Activated naive CD4-positive, alpha-beta T cell treated with anti-CD3 and anti-CD28 coated beads, Interleukin-2, amount 50 U/mL, for 24 hours (primary cell): ENCODE measurements at regions not wholly inside any gene's neighbourhood (a gene's known extent, or its start where the extent isn't known, plus 50 kb on each side); places are given as distances from the start of the nearest gene placed in this dataset.

Experiments
- H3K27ac Mint-ChIP-seq: one replicate; pipeline ENCODE4 v1.8.0; 2021; ENCODE audit warnings: mild to moderate bottlenecking, mixed read lengths
- H3K27me3 Mint-ChIP-seq: one replicate; pipeline ENCODE4 v1.8.0; 2021; ENCODE audit warnings: mixed read lengths
- H3K36me3 Mint-ChIP-seq: one replicate; pipeline ENCODE4 v1.8.0; 2021; ENCODE audit warnings: mixed read lengths
- H3K4me1 Mint-ChIP-seq: one replicate; pipeline ENCODE4 v1.8.0; 2021; ENCODE audit warnings: mixed read lengths
- H3K4me3 Mint-ChIP-seq: one replicate; pipeline ENCODE4 v1.8.0; 2021; ENCODE audit warnings: mild to moderate bottlenecking, mixed read lengths
- H3K9me3 Mint-ChIP-seq: one replicate; pipeline ENCODE4 v1.8.0; 2021; ENCODE audit warnings: mixed read lengths

- Mint-ChIP-seq H3K36me3 (no peaks in the 10 kb centered on the region), H3K4me3 (no peak overlapping the region), H3K27ac (no peak overlapping the region), H3K9me3 (no peaks in the 10 kb centered on the region), H3K4me1 (no peaks in the 10 kb centered on the region), H3K27me3 (no peaks in the 10 kb centered on the region)
Observed at GRCh38 chr1:195941795-195942194, 666.4 kb downstream of the KCNT2 start.

- H3K36me3 Mint-ChIP-seq, result no peaks in the 10 kb centered on the region
- no peaks in the 10 kb centered on the region for H3K9me3 Mint-ChIP-seq
- no peaks in the 10 kb centered on the region for H3K27me3 Mint-ChIP-seq
- no peak overlapping the region for H3K27ac Mint-ChIP-seq
- H3K4me1 Mint-ChIP-seq, result no peaks in the 10 kb centered on the region
- H3K4me3 Mint-ChIP-seq, result no peak overlapping the region
Observed at GRCh38 chr1:195941314-195941713, 666.9 kb downstream of the KCNT2 start.

DNA sequence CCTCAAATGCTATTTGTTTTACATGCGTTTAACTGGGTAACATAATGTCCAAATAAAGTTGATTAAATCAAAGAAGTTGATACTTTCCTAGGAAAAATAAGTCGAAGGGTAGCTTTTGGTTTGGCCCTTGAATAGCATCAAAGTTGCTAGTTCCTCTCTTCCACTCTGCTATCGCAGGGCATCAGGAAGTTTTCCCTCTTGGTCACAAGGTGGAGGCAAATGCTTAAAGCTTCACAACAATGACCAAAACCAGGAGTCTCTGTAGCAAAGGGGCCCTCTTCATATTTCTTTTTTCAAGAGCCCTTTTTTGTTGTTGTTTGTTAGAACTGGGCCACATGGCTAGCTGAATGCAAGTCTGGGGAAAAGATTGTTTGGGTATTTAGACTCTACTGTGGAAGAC, 668.4 kb downstream of the KCNT2 start:
- H3K27me3 Mint-ChIP-seq, result no peaks in the 10 kb centered on the region
- H3K4me1 Mint-ChIP-seq, result no peaks in the 10 kb centered on the region
- H3K36me3 Mint-ChIP-seq, result no peaks in the 10 kb centered on the region
- no peak overlapping the region for H3K27ac Mint-ChIP-seq
- no peak overlapping the region for H3K4me3 Mint-ChIP-seq
- H3K9me3 Mint-ChIP-seq, result no peaks in the 10 kb centered on the region

DNA sequence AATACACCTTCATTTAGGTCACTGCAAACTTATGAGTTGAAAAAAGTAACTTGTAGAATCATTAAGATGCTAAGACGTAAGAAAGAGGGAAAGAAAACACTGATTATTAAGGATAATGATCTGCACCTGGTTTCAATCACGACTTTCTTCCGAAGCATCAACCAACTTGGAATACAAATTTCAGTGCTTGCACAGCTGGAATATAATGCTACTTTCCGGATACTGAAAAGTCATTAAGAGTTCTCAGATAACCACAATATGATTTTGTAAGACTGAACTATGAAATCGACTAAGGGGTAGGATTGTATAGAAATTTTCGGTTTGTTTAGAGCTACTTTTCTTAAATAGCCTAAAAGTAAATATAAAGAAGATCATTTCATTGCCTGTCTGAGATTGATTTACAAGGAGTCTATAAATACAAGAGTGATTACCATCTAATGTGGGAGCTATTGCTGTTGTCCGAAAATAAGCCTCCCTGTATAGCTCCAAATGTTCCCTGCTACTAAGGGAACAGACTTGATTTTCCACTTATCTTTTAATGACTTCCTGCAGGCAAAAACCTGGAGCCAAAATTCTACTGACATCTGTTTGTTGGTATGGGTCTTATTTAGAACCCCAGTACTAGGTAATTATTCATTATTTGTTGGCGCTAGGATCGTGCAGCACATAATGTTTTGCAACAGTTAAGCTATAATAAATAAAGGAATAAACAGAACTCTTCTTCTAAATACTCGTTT, 673.3 kb downstream of the KCNT2 start:
- Mint-ChIP-seq H3K4me1 (no peaks in the 10 kb centered on the region), H3K27me3 (no peaks in the 10 kb centered on the region), H3K9me3 (peaks cover 7% of the 10 kb centered on the region), H3K36me3 (no peaks in the 10 kb centered on the region), H3K27ac (no peak overlapping the region), H3K4me3 (no peak overlapping the region)

DNA sequence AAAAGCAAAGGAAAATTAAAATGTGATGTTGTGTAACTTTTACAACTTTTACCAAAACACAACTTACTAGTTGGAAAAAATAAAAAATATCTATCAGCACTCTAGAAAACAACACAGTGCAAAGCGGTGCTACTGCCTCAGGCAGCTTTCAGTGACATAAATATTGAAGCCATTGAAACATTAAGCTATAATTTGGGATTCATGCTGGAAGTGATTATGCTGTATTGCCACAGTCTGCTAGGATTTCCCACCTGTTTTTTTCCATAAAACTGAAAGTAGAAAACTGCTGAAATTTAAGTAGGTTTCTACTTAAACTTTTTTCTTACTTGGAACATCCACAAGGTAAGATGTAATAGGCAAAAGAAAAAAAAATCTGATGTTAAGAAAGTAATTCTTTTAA, 674.4 kb downstream of the KCNT2 start:
- Mint-ChIP-seq H3K4me1 (no peaks in the 10 kb centered on the region), H3K9me3 (peaks cover 8% of the 10 kb centered on the region), H3K36me3 (no peaks in the 10 kb centered on the region), H3K27me3 (no peaks in the 10 kb centered on the region), H3K4me3 (no peak overlapping the region), H3K27ac (no peak overlapping the region)

DNA sequence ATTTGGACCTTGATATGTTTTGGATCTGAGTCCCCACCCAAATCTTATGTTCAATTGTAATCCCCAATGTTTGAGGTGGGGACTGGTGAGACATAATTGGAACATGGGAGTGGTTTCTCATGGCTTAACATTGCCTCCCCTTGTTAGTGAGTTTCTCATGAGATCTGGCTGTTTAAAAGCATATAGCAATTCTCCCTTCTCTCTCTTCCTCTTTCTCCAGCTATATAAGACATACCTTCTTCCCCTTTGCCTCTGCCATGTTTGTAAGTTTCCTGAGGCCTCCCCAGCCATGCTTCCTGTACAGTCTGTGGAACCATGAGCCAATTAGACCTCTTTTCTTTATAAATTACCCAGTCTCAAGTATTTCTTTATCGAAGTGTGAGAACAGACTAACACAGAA, 692.4 kb downstream of the KCNT2 start:
- H3K27me3 Mint-ChIP-seq, result no peaks in the 10 kb centered on the region
- H3K4me1 Mint-ChIP-seq, result no peaks in the 10 kb centered on the region
- H3K9me3 Mint-ChIP-seq, result peaks cover 6% of the 10 kb centered on the region

GRCh38 chr1:195909061-195909460, 699.2 kb downstream of the KCNT2 start:
- no peaks in the 10 kb centered on the region for H3K27me3 Mint-ChIP-seq
- no peaks in the 10 kb centered on the region for H3K9me3 Mint-ChIP-seq
- no peak overlapping the region for H3K27ac Mint-ChIP-seq
- no peaks in the 10 kb centered on the region for H3K4me1 Mint-ChIP-seq
- no peaks in the 10 kb centered on the region for H3K36me3 Mint-ChIP-seq
- H3K4me3 Mint-ChIP-seq, result no peak overlapping the region

More for the DNA sequence above, 692.4 kb downstream of the KCNT2 start:
- peak overlapping the region; percentile 10 for H3K27ac Mint-ChIP-seq
- no peak overlapping the region for H3K4me3 Mint-ChIP-seq
- H3K36me3 Mint-ChIP-seq, result no peaks in the 10 kb centered on the region

DNA sequence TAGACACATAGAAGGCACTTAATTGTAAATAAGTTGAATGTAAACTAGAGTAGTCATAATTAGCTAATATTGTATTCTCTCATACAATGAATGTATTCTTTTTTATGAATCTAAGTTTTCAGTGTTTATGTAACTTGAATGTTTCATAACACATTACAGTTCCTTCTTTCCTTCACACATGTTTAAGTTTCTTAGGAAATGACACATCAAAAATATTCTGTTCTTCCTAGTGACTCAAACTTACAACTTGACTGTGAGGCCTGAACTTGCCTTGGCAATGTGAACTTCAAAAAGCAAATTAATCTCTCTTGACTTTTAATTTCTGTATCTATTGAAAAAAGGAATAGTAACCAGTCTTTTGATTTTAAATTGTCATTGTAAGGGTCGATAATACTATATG, 700.1 kb downstream of the KCNT2 start:
- H3K4me3 Mint-ChIP-seq, result no peak overlapping the region
- H3K9me3 Mint-ChIP-seq, result no peaks in the 10 kb centered on the region

DNA sequence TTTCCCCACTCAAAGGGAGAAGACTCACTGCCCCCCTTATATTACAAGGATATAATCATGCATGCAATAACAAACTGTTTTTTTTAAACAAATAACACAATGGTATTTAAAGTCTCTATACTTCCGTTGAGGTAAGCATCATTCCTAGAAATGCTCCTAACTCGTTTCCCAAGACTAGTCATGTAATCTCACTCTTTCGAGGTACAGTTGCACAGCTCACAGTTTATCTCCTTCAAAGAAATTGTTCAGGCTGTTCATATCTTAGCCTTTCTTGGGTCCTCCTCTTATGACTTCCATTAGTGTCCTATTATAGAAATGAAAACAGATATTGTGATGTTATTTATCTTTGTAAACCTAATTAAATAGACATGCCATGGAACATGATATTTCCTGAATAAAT, 705.0 kb downstream of the KCNT2 start:
- no peaks in the 10 kb centered on the region for H3K27me3 Mint-ChIP-seq
- no peaks in the 10 kb centered on the region for H3K4me1 Mint-ChIP-seq

More for the DNA sequence above, 700.1 kb downstream of the KCNT2 start:
- Mint-ChIP-seq H3K4me1 (no peaks in the 10 kb centered on the region), H3K27me3 (no peaks in the 10 kb centered on the region), H3K36me3 (no peaks in the 10 kb centered on the region), H3K27ac (no peak overlapping the region)

GRCh38 chr1:195902779-195903178, 705.5 kb downstream of the KCNT2 start:
- Mint-ChIP-seq H3K4me1 (no peaks in the 10 kb centered on the region), H3K27me3 (no peaks in the 10 kb centered on the region), H3K27ac (no peak overlapping the region), H3K9me3 (no peaks in the 10 kb centered on the region), H3K4me3 (no peak overlapping the region), H3K36me3 (no peaks in the 10 kb centered on the region)

More for the DNA sequence above, 705.0 kb downstream of the KCNT2 start:
- Mint-ChIP-seq H3K36me3 (no peaks in the 10 kb centered on the region), H3K9me3 (no peaks in the 10 kb centered on the region), H3K4me3 (no peak overlapping the region), H3K27ac (no peak overlapping the region)

- no peak overlapping the region for H3K27ac Mint-ChIP-seq
- no peak overlapping the region for H3K4me3 Mint-ChIP-seq
- H3K9me3 Mint-ChIP-seq, result no peaks in the 10 kb centered on the region
- no peaks in the 10 kb centered on the region for H3K4me1 Mint-ChIP-seq
- no peaks in the 10 kb centered on the region for H3K27me3 Mint-ChIP-seq
- H3K36me3 Mint-ChIP-seq, result no peaks in the 10 kb centered on the region
Observed at GRCh38 chr1:195899762-195900352, 708.4 kb downstream of the KCNT2 start.

DNA sequence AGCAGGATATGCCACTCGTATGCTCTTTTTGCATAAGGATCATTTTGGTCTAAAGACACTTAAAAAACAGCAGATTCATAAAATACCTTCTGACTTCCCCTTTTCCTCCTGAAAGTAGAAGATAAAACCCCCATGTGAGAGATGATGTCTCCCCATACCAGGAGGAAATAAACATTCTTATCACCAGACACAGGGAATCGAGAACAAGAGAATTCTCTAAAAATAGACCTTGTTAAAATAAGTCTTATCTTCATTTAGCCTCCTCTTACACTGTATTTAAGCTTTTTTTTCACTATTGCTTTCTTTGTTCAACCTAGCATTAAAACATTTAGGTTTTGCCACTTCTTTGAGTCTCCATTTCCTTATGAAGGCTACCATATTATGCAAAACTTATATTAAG, 709.3 kb downstream of the KCNT2 start:
- Mint-ChIP-seq H3K27ac (no peak overlapping the region), H3K9me3 (peaks cover under 1% of the 10 kb centered on the region), H3K4me3 (no peak overlapping the region), H3K36me3 (no peaks in the 10 kb centered on the region), H3K4me1 (no peaks in the 10 kb centered on the region), H3K27me3 (no peaks in the 10 kb centered on the region)

GRCh38 chr1:195898373-195898772, 709.9 kb downstream of the KCNT2 start:
- no peaks in the 10 kb centered on the region for H3K36me3 Mint-ChIP-seq
- H3K4me1 Mint-ChIP-seq, result no peaks in the 10 kb centered on the region
- peaks cover 4% of the 10 kb centered on the region for H3K9me3 Mint-ChIP-seq
- no peak overlapping the region for H3K27ac Mint-ChIP-seq
- H3K27me3 Mint-ChIP-seq, result no peaks in the 10 kb centered on the region
- no peak overlapping the region for H3K4me3 Mint-ChIP-seq

DNA sequence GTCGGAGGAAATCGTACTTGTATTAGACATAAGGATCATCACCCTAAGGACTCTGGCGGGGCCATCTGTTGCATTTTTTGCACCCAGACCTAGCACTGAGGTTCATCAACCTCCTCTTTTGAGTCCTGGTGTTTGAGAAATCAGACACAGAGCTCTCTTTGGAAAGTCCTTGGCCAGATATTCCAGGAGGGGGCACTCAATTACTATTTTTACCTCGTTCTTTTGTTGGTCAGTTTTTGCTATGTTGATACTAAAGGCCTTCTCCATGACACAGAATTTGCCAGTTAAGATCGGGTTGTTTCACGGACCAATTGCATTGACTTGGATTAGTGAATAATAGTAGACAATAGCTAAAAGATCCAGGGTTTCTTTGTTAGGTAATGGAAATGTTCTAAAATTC, 711.2 kb downstream of the KCNT2 start:
- Mint-ChIP-seq H3K36me3 (no peaks in the 10 kb centered on the region), H3K27ac (no peak overlapping the region), H3K4me1 (no peaks in the 10 kb centered on the region), H3K4me3 (no peak overlapping the region), H3K27me3 (no peaks in the 10 kb centered on the region), H3K9me3 (peaks cover 4% of the 10 kb centered on the region)

GRCh38 chr1:195894411-195894810, 713.8 kb downstream of the KCNT2 start:
- peaks cover 9% of the 10 kb centered on the region for H3K9me3 Mint-ChIP-seq
- no peaks in the 10 kb centered on the region for H3K27me3 Mint-ChIP-seq
- H3K4me1 Mint-ChIP-seq, result no peaks in the 10 kb centered on the region
- H3K4me3 Mint-ChIP-seq, result no peak overlapping the region
- H3K27ac Mint-ChIP-seq, result no peak overlapping the region
- H3K36me3 Mint-ChIP-seq, result no peaks in the 10 kb centered on the region

DNA sequence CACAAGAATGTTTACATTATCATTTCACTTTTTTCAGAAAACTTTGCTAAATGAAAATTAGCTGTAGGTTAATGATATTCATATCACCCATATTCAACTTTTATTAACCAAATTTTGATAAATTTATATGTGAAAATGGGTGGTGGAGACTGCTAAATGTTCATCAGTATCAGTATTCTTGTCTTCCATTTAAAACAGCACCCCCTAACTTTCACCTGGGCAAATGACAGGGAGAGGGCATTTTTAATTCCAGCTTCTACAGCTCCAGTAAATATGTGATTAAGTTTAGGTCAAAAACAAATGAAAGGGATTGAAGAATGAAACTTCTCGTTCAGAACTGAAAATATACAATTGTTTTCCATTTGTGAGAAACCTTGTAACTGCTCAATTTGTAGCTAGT, 722.2 kb downstream of the KCNT2 start:
- no peaks in the 10 kb centered on the region for H3K36me3 Mint-ChIP-seq
- H3K27me3 Mint-ChIP-seq, result no peaks in the 10 kb centered on the region
- no peaks in the 10 kb centered on the region for H3K4me1 Mint-ChIP-seq
- no peak overlapping the region for H3K27ac Mint-ChIP-seq
- H3K4me3 Mint-ChIP-seq, result no peak overlapping the region
- H3K9me3 Mint-ChIP-seq, result peaks cover 2% of the 10 kb centered on the region

DNA sequence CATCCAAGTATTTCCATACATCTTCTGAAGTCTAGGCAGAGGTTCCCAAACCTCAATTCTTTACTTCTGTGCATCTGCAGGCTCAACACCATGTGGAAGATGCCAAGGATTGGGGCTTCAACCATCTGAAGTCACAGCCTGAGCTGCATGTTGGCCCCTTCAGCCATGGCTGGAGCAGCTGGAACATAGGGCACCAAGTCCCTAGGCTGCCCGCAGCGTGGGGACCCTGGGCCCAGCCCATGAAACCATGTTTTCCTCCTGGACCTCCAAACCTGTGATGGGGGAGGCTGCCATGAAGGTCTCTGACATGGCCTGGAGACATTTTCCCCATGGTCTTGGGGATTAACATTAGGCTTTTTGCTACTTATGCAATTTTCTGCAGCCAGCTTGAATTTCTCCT, 729.8 kb downstream of the KCNT2 start:
- no peak overlapping the region for H3K27ac Mint-ChIP-seq
- no peaks in the 10 kb centered on the region for H3K27me3 Mint-ChIP-seq
- no peaks in the 10 kb centered on the region for H3K36me3 Mint-ChIP-seq
- H3K9me3 Mint-ChIP-seq, result peaks cover 4% of the 10 kb centered on the region
- no peaks in the 10 kb centered on the region for H3K4me1 Mint-ChIP-seq
- no peak overlapping the region for H3K4me3 Mint-ChIP-seq
